ENCODE measurements at regions not wholly inside any gene's neighbourhood (a gene's known extent, or its start where the extent isn't known, plus 50 kb on each side); places are given as distances from the start of the nearest gene placed in this dataset.

DNA sequence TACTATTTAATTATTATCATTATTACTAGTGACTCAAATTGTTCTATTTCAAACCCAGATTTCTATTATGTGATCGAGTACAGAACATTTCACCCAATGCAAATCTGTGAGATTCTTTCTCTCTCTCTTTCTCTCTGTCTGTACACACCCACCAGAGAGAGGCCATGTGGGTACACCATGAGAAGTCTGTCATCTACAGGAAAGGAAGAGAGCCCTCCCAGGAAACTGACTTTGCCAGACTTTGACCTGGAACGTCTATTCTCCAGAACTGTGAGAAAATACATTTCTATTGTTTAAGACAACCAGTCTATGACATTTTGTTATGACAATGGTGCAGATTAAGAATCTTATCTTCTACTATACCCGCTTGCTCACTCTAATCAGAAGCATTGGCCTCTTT, 1091.6 kb downstream of the TTLL7 start:
- H3K27me3 Mint-ChIP-seq (ENCODE audit: low read depth), result no peaks in the 10 kb centered on the region
- TF ChIP-seq, protein P1, sequence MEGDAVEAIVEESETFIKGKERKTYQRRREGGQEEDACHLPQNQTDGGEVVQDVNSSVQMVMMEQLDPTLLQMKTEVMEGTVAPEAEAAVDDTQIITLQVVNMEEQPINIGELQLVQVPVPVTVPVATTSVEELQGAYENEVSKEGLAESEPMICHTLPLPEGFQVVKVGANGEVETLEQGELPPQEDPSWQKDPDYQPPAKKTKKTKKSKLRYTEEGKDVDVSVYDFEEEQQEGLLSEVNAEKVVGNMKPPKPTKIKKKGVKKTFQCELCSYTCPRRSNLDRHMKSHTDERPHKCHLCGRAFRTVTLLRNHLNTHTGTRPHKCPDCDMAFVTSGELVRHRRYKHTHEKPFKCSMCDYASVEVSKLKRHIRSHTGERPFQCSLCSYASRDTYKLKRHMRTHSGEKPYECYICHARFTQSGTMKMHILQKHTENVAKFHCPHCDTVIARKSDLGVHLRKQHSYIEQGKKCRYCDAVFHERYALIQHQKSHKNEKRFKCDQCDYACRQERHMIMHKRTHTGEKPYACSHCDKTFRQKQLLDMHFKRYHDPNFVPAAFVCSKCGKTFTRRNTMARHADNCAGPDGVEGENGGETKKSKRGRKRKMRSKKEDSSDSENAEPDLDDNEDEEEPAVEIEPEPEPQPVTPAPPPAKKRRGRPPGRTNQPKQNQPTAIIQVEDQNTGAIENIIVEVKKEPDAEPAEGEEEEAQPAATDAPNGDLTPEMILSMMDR (conservative IDR thresholded peaks at IDR 0.05), result no peak
- no peaks in the 10 kb centered on the region for H3K4me1 Mint-ChIP-seq
- no peaks in the 10 kb centered on the region for H3K36me3 Mint-ChIP-seq (ENCODE audit: low read depth)
- no peak for DNase-seq (ENCODE audit: low read depth, low spot score)
- no peak overlapping the region for H3K27ac Mint-ChIP-seq (ENCODE audit: unreplicated experiment)
- H3K9me3 Mint-ChIP-seq, result peaks cover 2% of the 10 kb centered on the region
- H3K4me3 Mint-ChIP-seq, result no peak overlapping the region

DNA sequence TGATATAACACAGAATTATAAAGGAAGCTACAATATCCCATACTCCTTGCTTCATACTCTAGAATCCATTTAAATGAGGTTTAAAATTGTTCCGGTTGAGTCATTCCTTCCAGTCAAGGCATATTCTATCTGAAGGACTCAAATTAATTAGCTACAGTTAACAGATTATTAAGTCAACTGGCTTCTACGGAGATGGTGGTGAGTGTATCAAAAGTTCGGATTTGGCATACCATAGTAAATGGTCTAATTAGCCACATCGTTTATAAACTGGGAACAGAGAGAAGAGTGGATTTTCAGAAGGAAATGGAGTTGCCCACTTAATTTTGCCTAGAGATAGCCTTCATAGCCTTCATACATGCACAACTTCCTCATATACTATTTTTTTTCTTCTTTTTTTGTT, 1095.3 kb downstream of the TTLL7 start:
- H3K27me3 Mint-ChIP-seq (ENCODE audit: low read depth), result no peaks in the 10 kb centered on the region
- no peak for DNase-seq (ENCODE audit: low read depth, low spot score)
- no peaks in the 10 kb centered on the region for H3K36me3 Mint-ChIP-seq (ENCODE audit: low read depth)
- peaks cover 2% of the 10 kb centered on the region for H3K9me3 Mint-ChIP-seq
- TF ChIP-seq, protein P1 (conservative IDR thresholded peaks at IDR 0.05), result no peak
- no peak overlapping the region for H3K4me3 Mint-ChIP-seq
- no peaks in the 10 kb centered on the region for H3K4me1 Mint-ChIP-seq
- H3K27ac Mint-ChIP-seq (ENCODE audit: unreplicated experiment), result no peak overlapping the region

DNA sequence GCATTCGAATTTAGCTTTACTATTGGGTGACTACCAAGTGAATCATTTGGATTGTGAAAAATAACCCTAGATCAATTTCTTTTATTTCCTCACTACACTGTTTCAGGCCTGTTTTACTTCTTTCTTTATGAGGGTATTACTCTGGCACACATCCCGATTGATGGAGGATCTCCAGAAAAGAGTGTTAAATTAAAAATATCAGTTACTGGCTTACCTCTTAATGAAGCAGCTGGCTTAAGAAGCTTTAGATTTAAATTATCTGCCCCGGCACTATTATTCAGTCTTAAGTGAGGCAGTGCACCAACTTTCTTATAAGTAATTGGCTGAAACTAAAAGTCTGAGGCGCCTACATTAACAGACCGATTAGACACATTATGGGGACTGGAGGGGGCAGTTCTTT, 1097.4 kb downstream of the TTLL7 start:
- Mint-ChIP-seq H3K27me3 (ENCODE audit: low read depth) (no peaks in the 10 kb centered on the region), H3K4me1 (no peaks in the 10 kb centered on the region), H3K27ac (ENCODE audit: unreplicated experiment) (no peak overlapping the region), H3K36me3 (ENCODE audit: low read depth) (no peaks in the 10 kb centered on the region), H3K9me3 (peaks cover 4% of the 10 kb centered on the region), H3K4me3 (no peak overlapping the region)
- TF ChIP-seq, protein P1 (conservative IDR thresholded peaks at IDR 0.05), result no peak
- no peak for DNase-seq (ENCODE audit: low read depth, low spot score)

DNA sequence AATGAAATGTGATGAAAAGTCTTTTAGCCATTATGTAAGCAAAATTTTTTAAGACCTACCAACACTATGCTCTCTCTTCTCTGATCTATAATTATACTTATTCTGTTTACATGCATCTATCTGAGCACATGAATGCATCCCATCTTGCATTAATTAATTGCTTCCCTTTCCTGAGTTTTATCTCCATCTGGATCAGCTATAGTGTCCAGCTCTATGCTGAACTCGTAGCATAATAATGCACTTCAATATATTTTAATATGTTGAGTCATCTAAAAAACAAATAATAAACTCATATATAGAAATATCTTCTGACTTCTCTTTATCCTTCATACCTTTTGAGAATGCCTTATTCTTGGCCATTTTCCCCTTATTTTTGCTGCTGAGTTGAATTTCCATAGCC, 1097.8 kb downstream of the TTLL7 start:
- TF ChIP-seq, protein P1 (conservative IDR thresholded peaks at IDR 0.05), result no peak
- DNase-seq (ENCODE audit: low read depth, low spot score), result no peak
- Mint-ChIP-seq H3K27me3 (ENCODE audit: low read depth) (no peaks in the 10 kb centered on the region), H3K27ac (ENCODE audit: unreplicated experiment) (no peak overlapping the region), H3K4me1 (no peaks in the 10 kb centered on the region), H3K9me3 (peaks cover 4% of the 10 kb centered on the region), H3K4me3 (no peak overlapping the region), H3K36me3 (ENCODE audit: low read depth) (no peaks in the 10 kb centered on the region)

DNA sequence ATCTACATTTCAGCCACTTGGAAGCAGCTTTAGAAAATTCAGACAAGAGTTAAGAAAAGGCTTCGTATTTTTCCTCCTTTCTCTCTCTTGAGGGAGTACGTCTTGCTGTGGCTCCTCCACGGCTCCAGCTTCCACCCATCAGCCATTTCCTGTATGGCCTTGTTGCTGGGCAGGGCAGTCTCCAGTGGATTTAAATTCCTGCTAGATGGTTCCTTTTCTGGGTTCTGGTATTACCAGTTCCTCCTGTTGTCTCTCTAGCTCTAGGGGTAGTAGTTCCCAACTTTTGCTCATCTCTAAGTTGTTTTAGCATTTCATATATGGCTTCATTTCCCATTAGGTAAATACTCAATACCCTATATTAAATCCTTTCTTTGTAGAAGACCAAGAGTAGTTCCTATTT, 1098.3 kb downstream of the ADGRL2 start:
- no peaks in the 10 kb centered on the region for H3K36me3 Mint-ChIP-seq (ENCODE audit: low read depth)
- H3K27me3 Mint-ChIP-seq (ENCODE audit: low read depth), result no peaks in the 10 kb centered on the region
- TF ChIP-seq, protein P1 (conservative IDR thresholded peaks at IDR 0.05), result no peak
- H3K9me3 Mint-ChIP-seq, result peaks cover 4% of the 10 kb centered on the region
- no peak overlapping the region for H3K4me3 Mint-ChIP-seq
- H3K4me1 Mint-ChIP-seq, result no peaks in the 10 kb centered on the region
- no peak for DNase-seq (ENCODE audit: low read depth, low spot score)
- peak overlapping the region; percentile 13 for H3K27ac Mint-ChIP-seq (ENCODE audit: unreplicated experiment)

DNA sequence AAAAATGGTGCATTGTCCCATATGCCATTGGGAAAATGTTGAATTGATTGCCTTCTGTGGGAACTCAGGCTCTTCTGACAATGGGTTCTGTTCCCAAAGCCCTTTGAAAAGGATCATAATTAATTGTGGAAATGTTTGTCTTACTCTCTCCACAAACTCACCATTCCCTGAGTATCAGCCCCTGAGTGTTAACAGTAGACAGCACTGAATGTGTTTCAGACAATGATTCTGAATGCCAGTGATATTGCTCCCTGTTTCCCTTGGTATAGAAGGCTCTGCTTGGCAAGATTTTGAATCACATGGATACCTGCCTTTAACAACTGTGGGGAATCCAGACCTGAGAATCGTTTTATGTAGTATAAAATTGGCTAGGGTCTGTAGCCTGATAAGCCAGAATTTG, 1096.8 kb downstream of the ADGRL2 start:
- Mint-ChIP-seq H3K4me3 (no peak overlapping the region), H3K27ac (ENCODE audit: unreplicated experiment) (no peak overlapping the region), H3K27me3 (ENCODE audit: low read depth) (no peaks in the 10 kb centered on the region), H3K9me3 (peaks cover 4% of the 10 kb centered on the region), H3K4me1 (no peaks in the 10 kb centered on the region), H3K36me3 (ENCODE audit: low read depth) (no peaks in the 10 kb centered on the region)
- TF ChIP-seq, protein P1 (conservative IDR thresholded peaks at IDR 0.05), result no peak
- DNase-seq (ENCODE audit: low read depth, low spot score), result no peak
